GM12892 (cell line): ENCODE measurements at regions not wholly inside any gene's neighbourhood (a gene's known extent, or its start where the extent isn't known, plus 50 kb on each side); places are given as distances from the start of the nearest gene placed in this dataset.

ENCODE experiments used
- POLR2A ChIP-seq: IDR thresholded peaks from 2 replicates; pipeline ENCODE4 v1.6.1; 2011; ENCODE audit warnings: low read depth, low read length, control low read depth
- TAF1 ChIP-seq: IDR thresholded peaks from 2 replicates; pipeline ENCODE4 v1.6.1; 2011; ENCODE audit warnings: low read depth, mild to moderate bottlenecking, control low read depth, low read length, borderline replicate concordance

DNA sequence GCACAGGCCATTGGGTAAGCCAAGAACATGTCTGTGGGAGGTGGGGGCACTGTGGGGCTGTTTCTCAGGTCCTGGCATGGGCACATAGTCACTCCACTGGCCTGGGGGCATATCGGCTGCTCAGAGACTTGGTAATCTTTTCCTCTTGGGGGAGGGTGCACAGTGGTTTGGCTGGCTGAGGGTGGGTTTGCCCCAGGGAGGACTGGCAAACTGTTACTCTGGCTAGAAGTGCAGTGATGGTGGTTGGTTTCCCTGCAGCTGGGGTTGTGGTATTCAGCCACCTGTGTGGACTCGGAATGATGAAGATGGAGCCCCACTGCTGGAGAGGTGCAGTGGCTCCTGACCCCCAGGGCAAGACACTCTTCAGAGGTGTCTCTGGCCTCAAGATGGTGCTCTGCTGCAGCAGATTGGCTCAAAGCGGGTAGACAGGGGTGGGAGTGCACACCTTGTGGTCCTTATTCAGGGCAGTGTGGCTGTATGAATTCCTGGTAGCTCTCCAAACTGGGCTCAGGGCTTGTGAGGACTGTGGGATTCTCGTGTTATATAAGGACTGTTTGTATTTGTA, 74.1 kb upstream of the DDHD1 start:
- TF ChIP-seq POLR2A (no peak), TAF1 (no peak)
